ENCODE measurements at regions not wholly inside any gene's neighbourhood (a gene's known extent, or its start where the extent isn't known, plus 50 kb on each side); places are given as distances from the start of the nearest gene placed in this dataset.

- TF ChIP-seq CTCF (conservative IDR thresholded peaks at IDR 0.05) (no peak), ZFX (IDR thresholded peaks at IDR 0.05) (no peak)
Observed at GRCh38 chr3:13199899-13200451, 126.7 kb upstream of the IQSEC1 start.
